Embryonic facial prominence (tissue), 1 donor: ENCODE measurements at regions not wholly inside any gene's neighbourhood (a gene's known extent, or its start where the extent isn't known, plus 50 kb on each side); places are given as distances from the start of the nearest gene placed in this dataset.
"Not testable (repeated sequence)": the region's sequence is repeated elsewhere in the genome, so short reads cannot be mapped to it uniquely, and the experiment has no call there.

Experiments
- DNase-seq: peaks from one replicate; pipeline ENCODE4 v3.0.0-alpha.2; 2016; ENCODE audit errors: extremely low spot score

DNA sequence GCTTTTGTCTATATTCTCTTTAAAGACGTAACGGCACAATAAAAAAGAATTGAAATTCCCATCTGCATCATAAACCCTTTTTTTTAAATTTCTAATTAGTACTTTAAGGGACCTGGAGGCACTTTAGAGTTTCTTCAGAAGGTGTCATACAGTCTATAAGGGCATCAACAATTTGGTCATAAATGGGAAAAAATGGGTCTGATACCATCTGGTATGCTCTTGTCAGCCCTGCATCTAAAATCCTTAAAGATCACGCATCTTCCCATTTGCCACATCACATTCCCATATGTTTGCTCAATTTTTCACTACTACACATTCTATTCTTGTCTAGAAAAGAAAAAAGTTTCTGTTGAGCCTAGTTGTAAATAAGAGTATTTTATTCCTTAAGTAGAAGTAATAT lies 53.8 kb downstream of the COX7C start:
- no peak for DNase-seq

DNA sequence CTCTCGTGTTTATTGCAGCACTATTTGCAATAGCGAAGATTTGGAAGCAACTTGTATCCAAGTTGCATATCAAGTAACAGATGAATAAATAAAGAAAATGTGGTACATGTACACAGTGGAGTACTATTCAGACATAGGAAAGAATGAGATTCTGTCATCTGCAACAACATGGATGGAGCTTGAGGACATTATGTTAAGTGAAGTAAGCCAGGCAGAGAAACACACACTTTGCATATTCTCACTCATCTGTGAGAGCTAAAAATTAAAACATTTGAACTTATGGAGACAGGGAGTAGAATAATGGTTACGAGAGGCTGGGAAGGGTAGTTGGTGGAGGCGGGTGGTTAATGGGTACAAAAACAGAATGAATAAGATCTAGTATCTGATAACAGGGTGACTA lies 56.3 kb downstream of the COX7C start:
- DNase-seq = no peak

DNA sequence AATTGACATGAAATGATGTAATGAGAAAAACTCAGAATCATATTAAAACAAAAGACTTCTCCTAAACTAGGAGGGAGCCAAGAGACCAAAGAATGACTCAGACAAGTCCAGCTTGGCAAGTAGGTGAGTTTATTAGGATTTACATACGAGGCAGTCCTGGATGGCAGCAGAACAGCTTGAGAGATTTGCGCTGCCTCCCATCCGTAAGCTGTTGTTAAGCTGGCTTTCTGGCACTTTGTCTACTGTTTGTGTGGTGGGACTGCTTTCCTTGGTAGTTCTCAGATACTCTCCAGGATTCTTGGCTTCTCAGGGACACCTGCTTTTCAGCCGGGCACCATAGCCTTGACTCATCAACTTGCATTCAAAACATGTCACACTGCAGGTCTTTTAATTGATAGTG lies 57.6 kb downstream of the COX7C start:
- no peak for DNase-seq

DNA sequence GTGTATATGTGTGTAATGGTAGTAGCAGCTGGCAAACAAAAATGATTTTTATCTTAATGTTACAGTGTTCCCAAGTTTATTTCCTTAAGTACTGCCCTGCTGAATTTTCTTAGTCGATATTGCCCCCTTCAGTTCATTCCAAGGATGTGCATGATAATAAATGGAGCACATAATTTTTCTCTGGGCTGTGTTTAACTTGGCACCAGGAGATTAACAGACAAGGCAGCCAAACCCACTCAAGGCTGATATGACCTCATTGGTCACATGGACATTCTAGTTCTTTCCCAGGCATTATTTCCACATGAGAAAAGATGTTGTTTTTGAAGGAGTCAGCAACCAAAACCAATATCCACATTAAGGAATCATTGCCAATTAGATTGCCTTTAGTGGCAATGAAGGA lies 61.8 kb downstream of the COX7C start:
- DNase-seq = peak; percentile 52

DNA sequence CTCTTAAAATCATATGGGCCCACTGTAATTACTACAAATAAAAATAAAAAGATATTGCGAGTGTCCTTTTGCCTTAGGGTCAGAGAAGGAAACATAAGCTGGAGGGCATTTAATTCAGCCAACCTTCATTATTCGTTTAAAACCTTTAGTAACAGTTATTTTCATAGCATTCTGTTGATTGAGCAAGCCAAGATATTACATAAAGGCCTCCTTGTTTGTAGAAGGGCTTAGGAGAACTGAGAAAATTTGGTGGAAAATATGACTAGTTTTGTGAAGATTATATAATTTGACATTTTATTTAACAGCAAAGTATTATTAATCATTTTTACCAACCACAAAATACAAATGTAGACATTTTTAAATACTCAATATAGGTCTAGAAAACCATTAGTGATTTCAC lies 62.2 kb downstream of the COX7C start:
- DNase-seq = no peak

DNA sequence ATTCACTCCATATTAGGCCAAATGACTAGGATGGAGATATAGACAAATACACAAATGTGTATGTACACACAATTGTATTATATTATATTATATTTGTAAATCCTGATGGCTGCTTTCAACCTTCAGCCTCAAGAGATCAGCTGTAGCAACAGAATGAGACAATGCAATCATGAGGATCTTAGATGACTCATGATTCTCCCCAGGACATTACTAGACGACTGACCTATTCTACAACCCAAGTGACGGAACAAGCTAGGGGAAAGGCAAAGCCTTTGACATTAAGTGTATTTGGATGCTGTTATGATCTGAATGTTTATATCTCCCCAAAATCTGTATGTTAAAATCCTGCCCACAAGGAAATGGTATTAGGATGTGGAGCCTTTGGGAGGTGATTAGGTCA lies 66.5 kb downstream of the COX7C start:
- DNase-seq = no peak

DNA sequence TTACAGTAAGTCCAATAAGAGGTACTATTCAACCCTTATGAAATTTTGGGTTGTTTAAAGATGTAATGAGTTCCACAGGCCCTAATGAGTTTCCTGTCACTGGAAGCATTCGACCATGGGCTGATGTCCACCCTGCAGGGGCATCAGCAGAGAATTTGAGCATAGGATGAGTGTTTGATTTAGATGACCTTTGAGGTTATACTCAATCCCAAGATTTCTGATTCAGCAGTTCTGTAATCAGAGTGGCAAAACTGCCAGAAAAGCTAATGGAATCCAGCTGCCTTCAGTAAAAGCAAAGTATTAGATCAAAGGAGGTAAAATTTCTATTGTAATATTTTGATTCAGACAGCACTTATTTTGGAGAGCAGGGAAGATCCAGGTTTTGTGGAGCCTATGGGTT lies 68.3 kb downstream of the COX7C start:
- no peak for DNase-seq

DNA sequence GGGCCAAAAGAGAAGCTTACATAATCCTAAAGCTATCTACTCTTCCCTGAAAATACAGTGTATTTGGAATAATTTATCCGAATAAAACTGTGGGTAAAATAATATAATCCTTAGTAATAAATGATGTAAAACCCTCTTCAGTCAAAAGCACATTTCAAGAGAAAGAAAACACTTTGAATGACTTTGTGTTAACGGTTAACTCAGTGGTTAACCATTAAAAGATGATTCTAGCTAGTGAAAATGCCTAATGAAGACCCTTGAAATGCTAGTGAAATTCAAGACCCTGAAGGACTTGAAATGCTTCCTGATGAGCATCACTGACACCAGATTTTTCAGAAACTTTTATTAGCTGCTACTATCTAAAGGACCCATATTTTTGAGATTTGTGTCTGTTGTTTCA lies 70.7 kb downstream of the COX7C start:
- DNase-seq = no peak

DNA sequence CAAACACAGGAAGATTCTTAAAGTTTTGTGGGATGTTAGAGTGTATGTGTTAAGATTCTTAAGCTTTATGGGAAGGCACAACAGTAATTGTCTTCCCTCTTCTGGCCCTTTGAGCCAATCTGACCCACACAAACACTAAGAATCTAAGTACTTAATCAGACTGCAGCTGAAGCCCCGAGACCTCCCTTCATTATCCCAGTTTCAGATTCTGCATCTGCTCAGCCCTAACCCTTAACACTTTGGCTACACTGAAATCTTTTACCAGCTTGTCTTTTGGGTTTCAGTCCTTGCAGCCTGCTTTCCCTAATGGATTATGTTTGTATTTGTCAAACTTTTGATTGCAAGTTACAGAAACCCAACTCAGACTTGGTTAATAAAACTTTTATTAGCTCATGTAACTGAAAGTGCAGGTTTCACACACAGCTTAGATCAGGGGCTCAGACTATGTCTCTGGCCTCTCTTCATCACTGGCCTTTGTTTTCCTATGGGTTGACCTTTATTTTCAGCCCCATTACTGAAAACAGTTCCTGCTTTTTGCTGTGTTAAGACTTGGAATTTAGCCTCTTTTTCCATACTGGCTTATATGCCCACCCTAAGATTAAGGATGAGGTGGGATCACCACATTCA lies 71.5 kb downstream of the COX7C start:
- no peak for DNase-seq

DNA sequence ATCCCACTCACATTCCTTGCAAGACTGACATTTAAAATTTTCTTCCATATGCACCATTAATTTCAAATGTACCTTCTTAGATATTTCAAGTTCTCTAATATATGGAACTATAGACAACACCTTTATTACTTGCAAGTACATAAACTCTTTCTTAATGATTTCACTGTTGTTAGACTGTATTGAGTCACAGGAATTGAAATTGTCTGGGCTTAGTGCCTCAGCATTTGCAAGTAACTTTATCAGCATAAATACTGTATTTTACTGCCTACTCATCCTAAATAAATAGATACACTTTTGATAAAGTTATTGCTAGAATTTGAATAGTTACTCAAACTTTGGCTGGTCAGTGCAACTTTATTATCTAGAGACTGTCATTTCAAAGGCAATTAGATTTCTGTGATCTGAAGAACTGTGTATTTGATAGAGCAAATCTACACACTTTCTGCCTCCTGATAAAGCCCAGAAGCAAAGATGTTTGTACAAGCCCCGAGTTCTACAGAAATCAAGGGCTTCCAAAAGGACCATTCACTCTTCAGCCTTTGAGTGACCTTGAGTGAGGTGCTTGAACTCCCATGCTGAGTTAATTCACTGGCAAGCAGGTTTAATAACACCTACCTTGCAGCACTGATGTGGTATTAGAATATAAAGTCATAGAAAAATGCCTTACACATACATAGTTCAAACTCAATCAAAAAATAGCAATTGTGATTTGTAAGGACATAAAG lies 91.6 kb downstream of the COX7C start:
- DNase-seq = no peak

DNA sequence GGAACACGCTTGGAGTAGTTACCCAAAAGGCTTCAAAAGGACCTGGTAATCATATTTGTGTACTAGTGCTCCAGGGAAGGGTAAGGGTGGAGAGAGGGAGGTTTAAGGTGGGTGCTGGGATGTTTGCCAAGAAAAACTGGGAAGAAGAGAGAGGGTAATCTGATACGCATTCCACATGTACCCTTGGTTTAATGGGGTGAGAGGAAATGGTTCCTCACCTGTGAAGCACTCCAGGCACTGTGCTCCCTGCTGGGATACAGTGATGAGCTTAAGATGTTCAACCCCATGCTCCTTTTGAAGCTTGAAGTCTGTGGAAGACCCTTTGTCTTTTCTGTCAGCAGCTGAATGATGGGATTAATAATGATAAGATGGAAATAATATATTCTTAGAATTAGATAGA lies 98.4 kb downstream of the COX7C start:
- no peak for DNase-seq

DNA sequence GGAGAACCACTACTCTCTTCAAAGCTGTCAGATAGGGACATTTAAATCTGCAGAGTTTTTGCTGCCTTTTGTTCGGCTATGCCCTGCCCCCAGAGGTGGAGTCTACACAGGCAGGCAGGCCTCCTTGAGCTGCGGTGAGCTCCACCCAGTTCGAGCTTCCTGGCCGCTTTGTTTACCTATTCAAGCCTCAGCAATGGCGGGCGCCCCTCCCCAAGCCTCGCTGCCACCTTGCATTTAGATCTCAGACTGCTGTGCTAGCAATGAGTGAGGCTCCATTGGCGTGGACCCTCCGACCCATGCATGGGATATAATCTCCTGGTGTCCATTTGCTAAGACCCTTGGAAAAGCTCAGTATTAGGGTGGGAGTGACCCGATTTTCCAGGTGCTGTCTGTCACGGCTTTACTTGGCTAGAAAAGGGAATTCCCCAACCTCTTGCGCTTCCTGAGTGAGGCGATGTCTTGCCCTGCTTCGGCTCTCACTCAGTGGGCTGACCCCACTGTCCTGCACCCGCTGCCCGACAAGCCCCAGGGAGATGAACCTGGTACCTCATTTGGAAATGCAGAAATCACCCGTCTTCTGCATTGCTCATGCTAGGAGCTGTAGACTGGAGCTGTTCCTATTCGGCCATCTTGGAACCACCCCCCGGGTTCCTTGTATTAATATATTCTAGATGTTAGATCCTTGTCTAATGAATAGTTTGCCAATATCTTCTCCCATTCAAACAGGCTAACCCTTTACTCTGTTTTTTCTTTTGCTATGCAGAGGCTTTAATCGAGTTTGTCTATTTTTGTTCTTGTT lies 113.8 kb downstream of the COX7C start:
- DNase-seq = not testable (repeated sequence)

DNA sequence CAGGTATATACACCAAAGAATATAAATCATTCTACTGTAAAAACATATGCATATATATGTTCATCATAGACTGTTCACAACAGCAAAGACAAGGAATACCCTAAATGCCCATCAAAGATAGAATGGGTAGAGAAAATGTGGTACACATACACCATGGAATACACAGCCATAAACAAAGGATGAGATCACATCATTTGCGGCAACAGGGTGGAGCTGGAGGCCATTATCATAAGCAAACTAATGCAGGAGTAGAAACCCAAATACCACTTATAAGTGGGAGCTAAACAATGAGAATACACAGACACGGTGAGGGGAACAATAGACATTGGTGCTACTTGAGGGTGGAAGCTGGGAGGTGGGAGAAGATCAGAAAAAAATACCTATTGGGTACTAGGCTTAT lies 117.6 kb downstream of the COX7C start:
- DNase-seq = no peak

DNA sequence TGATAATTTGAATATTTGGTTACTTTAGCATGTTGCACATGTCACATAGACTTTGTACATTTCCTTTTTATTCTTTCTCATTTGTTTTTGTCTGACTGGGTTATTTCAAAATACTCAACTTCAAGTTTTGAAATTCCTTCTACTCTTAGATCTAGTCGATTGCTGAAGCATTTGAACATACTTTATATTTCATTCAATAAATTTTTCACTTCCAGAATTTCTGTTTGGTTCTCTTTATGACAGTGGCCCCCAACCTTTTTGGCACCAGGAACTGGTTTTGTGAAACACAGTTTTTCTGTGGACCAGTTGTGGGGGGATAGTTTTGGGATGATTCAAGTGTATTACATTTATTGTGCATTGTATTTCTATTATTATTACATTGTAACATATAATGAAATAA lies 119.8 kb downstream of the COX7C start:
- no peak for DNase-seq

DNA sequence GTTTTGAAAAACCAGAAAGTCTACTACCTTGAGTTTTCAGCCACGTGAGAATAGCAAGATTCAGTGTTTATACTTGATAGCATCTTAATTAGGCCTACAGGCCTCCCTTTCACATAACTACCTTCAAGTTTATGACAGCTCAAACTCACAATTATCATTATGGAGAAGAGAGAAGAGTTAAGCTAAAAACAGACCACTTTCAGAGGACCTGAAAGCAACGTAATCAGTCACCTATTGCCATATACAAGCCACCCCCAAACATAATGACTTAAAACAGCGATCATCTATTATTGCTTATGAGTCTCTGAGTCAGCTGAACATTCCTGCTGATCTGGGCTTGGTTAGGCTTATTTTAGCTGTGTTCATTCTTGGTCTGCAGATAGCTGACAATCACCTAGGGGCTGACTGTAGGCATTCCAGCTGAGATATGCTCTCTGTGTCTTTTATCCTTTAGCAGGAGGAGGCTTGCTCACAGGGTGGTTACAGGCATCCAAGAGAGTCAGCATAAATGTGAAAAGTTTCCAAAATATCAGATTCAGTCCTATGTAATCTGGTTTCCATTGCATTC lies 130.9 kb downstream of the COX7C start:
- DNase-seq = no peak

DNA sequence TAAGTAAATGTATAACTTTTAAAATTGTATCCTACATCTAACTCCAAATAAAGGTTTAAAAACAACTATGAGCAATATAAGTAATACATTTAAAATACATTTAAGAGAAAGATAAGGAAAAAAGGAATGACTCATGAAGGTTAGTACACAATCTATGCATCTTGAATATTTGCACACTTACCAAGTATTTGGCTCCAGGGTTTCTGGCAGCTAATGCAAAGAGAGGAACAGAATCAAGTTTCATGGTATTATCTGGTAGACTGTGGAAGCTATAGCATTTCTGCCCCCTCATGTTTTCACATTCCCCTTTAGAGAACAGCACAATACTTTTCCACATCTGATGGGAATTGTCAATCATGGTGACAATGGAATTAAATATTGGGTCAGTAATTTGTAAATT lies 132.1 kb downstream of the COX7C start:
- no peak for DNase-seq

DNA sequence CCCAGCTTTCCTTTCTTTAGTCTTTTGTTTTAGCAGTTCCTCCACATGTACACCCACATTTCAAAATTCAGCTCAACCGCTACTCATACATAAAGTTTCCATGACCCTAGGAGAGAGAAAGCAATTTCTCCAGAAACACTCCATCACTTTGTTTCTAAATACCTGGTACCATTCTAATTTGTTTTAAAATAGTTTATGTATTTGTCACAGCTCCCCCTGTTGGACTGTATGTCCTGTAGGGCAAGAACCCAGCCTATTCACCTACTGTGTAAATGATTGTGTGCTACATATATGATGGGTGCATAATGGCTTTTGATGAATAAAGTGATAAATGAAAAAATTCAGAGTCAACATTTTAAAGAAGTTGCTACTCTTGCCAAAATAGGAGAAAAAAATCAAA lies 139.1 kb downstream of the COX7C start:
- no peak for DNase-seq

DNA sequence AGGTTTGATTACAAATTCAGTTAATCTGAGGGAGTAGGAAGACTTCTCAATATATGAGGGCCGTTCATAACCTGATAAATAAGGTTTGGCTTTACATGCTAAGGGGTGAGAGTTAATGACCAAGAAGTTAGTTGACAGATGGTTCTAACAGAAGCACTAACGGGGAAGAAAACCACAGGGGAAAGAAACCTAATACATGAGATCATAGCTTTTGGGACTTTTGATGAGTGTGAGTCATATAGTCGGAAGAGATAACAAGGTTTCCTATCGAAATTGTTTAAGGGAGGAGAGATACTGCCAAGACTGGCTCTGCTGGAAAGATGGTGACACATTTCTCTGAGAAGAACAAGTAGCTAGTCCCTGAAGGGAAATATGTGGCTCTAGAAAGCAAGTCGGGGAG lies 140.1 kb downstream of the COX7C start:
- no peak for DNase-seq

DNA sequence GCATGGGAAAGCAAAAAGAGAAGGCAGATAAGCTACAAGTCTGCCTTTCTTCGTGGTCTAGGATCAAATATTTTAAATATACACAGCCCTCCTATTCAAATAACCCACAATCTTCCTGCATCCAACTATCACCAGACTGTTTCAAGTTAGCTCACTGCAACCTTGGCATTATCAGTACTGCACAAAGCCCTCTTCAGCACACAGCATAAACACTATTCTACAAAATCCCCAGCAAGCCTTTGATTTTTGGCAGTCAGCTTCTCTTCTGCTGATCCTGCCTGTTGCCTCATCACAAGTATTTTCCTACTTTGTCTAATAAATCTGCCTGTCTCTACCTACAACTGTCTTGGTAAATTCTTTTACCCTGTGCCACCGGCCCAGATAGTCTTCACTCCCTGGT lies 142.9 kb downstream of the COX7C start:
- DNase-seq = no peak

DNA sequence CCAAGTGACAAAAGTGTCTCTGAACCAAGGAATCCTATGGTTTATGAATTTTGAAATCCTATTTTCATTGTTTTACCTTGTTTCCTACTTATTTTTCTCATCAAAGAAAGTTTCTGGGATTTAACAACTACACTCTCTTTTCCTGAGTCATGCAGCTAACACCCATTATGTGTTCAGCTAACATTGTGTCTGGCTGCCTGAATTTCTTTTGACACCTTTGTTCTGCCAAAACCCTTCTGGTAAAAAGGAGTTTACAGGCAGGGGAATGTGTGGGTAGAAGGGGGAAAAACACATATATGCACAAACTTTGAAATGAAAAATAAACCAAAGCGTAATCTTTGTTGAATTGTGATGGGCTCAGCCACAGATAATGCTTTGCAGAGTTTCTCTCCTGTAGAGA lies 146.2 kb downstream of the COX7C start:
- DNase-seq = no peak

DNA sequence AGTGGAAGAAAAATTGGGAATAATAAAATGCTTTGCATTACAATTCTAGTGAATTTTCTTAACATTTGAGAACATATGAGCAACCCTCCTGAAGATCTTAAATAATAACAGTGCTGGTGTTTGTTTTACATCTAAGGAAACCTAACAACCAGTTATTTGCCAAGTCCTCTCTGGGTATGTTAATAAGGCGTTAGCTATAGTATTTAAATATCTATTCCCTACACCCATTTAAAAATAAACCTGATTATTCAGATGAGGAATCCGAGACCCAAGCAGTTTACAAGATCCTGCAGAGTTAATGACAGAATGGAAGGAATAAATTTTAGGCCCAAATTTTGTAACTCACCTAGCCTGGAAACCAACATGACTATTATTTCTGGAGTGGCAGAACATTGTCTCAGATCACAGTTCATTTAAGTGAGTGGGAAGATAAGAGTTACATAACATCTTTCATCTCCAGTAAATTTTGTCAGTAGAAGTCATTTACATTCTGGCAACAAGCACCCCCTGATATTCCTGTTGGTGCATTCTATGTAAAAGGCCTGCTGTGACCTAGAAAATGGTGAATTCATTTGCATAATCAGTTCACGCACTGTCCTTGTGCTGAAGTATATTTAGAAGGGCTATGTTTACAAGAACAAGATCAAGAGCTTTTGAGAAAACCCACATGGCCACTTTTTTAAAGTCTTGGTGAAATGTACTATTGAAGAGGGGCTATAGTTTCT lies 148.2 kb downstream of the COX7C start:
- no peak for DNase-seq

DNA sequence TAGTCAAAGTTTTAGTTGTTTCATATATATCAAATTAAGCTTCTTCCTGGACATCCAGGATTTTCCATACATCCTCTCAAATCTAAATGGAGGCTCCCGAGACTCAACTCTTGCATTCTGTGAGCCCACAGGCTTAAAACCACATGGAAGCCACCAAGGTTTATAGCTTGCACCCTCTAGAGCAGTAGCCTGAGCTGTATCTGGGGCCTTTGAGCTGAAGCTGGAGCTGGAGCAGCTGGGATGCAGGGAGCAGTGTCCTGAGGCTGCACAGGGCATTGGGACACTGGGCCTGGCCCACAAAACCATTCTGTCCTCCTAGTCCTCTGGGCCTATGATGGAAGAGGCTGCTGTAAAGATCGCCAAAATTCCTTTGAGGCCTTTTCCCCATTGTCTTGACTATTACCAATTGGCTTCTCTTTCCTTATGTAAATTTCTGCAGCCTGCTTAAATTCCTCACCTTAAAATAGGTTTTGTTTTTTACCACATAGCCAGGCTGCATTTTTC lies 151.0 kb downstream of the COX7C start:
- no peak for DNase-seq
